ENCODE measurements at regions not wholly inside any gene's neighbourhood (a gene's known extent, or its start where the extent isn't known, plus 50 kb on each side); places are given as distances from the start of the nearest gene placed in this dataset.

DNA sequence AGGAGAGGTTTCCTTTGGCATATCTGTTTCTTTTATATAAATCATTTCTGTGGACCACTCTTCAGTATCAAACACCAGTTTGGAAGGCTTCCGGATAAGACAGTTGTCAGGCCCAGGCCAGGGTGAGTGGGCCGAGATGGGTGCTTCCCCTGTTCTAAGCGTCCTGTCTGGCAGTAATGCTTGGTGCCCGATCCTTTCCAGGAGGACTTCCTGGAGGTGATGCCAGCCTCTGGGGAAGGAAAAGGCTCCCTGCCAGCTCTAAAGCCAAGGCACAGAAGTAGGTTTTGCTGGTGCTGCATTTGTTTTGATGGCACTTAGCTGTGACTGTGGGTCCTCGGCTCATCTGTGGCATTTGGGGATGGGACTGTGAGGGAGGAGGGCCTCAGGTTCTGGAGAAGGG, 124.4 kb upstream of the RTL1 start:
- TF ChIP-seq GATA2 (IDR thresholded peaks at IDR 0.05; ENCODE audit: low read depth, low read length) (no peak), GATA3 (IDR thresholded peaks at IDR 0.05; ENCODE audit: low read depth, low read length) (no peak)
